ENCODE measurements at regions not wholly inside any gene's neighbourhood (a gene's known extent, or its start where the extent isn't known, plus 50 kb on each side); places are given as distances from the start of the nearest gene placed in this dataset.

GRCh38 chr12:92625639-92626310, 77.0 kb upstream of the PLEKHG7 start:
- no peak overlapping the region for H3K4me3 ChIP-seq (ENCODE audit: low read length)
- DNase-seq (ENCODE audit: low read depth), result no peak
- TF ChIP-seq, protein P1, sequence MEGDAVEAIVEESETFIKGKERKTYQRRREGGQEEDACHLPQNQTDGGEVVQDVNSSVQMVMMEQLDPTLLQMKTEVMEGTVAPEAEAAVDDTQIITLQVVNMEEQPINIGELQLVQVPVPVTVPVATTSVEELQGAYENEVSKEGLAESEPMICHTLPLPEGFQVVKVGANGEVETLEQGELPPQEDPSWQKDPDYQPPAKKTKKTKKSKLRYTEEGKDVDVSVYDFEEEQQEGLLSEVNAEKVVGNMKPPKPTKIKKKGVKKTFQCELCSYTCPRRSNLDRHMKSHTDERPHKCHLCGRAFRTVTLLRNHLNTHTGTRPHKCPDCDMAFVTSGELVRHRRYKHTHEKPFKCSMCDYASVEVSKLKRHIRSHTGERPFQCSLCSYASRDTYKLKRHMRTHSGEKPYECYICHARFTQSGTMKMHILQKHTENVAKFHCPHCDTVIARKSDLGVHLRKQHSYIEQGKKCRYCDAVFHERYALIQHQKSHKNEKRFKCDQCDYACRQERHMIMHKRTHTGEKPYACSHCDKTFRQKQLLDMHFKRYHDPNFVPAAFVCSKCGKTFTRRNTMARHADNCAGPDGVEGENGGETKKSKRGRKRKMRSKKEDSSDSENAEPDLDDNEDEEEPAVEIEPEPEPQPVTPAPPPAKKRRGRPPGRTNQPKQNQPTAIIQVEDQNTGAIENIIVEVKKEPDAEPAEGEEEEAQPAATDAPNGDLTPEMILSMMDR (IDR thresholded peaks at IDR 0.05; ENCODE audit: insufficient read depth, low read depth, low read length, missing control alignments), result no peak

- TF ChIP-seq, protein P1 (IDR thresholded peaks at IDR 0.05; ENCODE audit: insufficient read depth, low read depth, low read length, missing control alignments), result no peak
- peak; percentile 78 for DNase-seq (ENCODE audit: low read depth)
- no peak overlapping the region for H3K4me3 ChIP-seq (ENCODE audit: low read length)
These were observed 78.6 kb upstream of the PLEKHG7 start for GRCh38 chr12:92624236-92624635.

DNA sequence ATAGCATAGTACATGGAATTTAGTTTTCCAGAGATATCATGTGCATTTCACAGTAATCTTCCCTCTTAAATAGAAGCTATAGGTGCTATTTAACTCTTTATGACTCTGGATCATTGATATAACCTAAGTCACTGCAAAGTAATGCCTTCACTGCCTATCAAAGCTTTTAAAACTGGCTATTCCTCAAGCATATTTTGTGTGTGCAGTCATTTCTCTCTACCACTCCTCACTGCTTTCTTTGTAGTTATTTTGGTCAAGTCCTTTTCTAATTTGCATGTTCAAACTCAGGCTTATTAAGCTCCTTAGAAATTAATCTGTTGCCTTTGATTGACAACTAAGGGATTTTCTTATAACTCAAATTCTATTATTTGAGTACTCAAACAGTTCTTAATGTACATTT, 79.4 kb upstream of the PLEKHG7 start:
- DNase-seq (ENCODE audit: low read depth), result no peak
- TF ChIP-seq, protein P1 (IDR thresholded peaks at IDR 0.05; ENCODE audit: insufficient read depth, low read depth, low read length, missing control alignments), result no peak

GRCh38 chr12:92621833-92622232, 81.0 kb upstream of the PLEKHG7 start:
- TF ChIP-seq, protein P1 (IDR thresholded peaks at IDR 0.05; ENCODE audit: insufficient read depth, low read depth, low read length, missing control alignments), result no peak
- H3K4me3 ChIP-seq (ENCODE audit: low read length), result no peak overlapping the region
- DNase-seq (ENCODE audit: low read depth), result peak; percentile 59

More for the DNA sequence above, 79.4 kb upstream of the PLEKHG7 start:
- no peak overlapping the region for H3K4me3 ChIP-seq (ENCODE audit: low read length)

GRCh38 chr12:92621312-92621711, 81.5 kb upstream of the PLEKHG7 start:
- H3K4me3 ChIP-seq (ENCODE audit: low read length), result no peak overlapping the region
- TF ChIP-seq, protein P1 (IDR thresholded peaks at IDR 0.05; ENCODE audit: insufficient read depth, low read depth, low read length, missing control alignments), result no peak
- DNase-seq (ENCODE audit: low read depth), result no peak

DNA sequence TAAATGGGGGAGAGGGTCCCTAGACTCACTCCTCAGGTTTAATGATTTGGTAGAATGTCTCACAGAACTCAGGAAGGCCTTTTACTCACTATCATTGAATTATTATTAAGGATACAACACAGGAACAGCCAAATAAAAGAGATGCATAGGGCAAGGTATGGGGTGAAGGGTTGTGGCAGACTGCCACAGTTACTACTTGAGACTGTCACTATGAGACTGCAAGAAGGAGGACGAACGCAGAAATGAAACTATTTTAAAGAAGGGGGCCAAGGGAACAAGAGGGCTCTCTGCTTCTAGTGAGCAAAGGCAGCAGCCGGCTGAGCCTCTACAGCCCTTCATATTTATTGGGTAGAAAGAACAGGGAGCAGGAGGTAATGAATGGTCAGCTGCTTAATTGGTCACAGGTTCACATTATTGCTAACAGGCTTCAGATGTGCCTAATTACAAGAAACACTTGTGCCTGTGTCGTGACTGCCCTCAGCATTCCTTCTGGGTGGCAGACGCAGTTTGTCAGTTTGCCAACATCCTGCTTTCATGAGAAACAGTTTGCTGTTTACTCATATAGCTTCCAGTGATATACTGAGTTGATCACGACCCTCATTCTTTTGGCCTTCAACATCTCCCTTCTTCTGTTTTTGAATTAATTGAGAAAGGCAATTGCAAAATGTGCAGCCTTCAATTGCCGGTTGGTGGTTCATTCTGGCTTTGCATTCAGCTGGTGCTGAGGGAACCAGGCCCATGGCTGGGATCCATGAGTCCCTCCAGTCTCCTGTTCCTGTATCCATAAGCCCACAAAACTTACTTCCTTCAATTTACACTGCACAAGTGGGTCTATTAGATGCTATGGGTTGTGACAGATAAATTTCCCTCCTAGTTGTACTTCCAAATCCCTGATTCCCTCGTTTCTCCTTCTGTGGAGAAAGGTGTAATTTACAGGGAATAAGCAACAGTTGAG, 82.8 kb upstream of the PLEKHG7 start:
- no peak overlapping the region for H3K4me3 ChIP-seq (ENCODE audit: low read length)
- TF ChIP-seq, protein P1 (IDR thresholded peaks at IDR 0.05; ENCODE audit: insufficient read depth, low read depth, low read length, missing control alignments), result no peak
- no peak for DNase-seq (ENCODE audit: low read depth)
